Endothelial cell of umbilical vein (primary cell): ENCODE measurements at regions not wholly inside any gene's neighbourhood (a gene's known extent, or its start where the extent isn't known, plus 50 kb on each side); places are given as distances from the start of the nearest gene placed in this dataset.

ENCODE experiments used
- BruUV-seq: library from RNA; stranded (reverse); fragments of 400-500 nt; replicated peaks from 2 replicates; lab custom pipeline; 2021; lab: Mats Ljungman, UMichigan
- CTCF ChIA-PET: fragments of 300-600, 350-600 bp; sonication (Branson Sonifier 250); formaldehyde crosslinking; loops from one replicate; lab custom pipeline; 2021; ENCODE audit warnings: antibody characterized with exemption, inconsistent platforms; lab: Charles Lee
- POLR2A ChIA-PET: fragments of 300-600, 350-600 bp; sonication (Branson Sonifier 250); formaldehyde crosslinking; loops from one replicate; lab custom pipeline; 2021; ENCODE audit warnings: antibody characterized with exemption, inconsistent platforms; lab: Charles Lee
- DNase-seq: peaks from one replicate; pipeline ENCODE4 v3.0.0-alpha.2; 2011; ENCODE audit warnings: low read depth, low spot score
- FAIRE-seq: peaks from 2 replicates; lab custom pipeline; 2011; peaks lifted over from hg19 to GRCh38; lab: Jason Lieb, UNC
- H2AFZ ChIP-seq: 2 replicates; pipeline ENCODE4 v1.6.0; 2012; ENCODE audit warnings: low read depth, low read length, control low read depth, inconsistent platforms
- H3K27ac ChIP-seq: 2 replicates; pipeline ENCODE4 v1.5.1; 2011; ENCODE audit warnings: low read depth, mild to moderate bottlenecking, control low read depth, low read length, moderate library complexity; ENCODE audit not compliant: insufficient read depth
- H3K27me3 ChIP-seq, 2 experiments: 2 replicates each; pipeline versions ENCODE4 v1.6.0 to v1.6.1; 2011; ENCODE audit warnings: low read length in 2 of 2, mixed read lengths in 1 of 2; ENCODE audit not compliant: control insufficient read depth in 2 of 2, insufficient read depth in 2 of 2
- H3K36me3 ChIP-seq, 2 experiments: 2 replicates in 1 of 2; 3 replicates in 1 of 2; pipeline ENCODE4 v1.5.1; 2011; ENCODE audit warnings: low read length in 2 of 2, mild to moderate bottlenecking in 1 of 2, moderate library complexity in 1 of 2; ENCODE audit not compliant: control insufficient read depth in 2 of 2, insufficient read depth in 2 of 2; ENCODE audit errors: extremely low read depth in 1 of 2
- H3K4me1 ChIP-seq: 3 replicates; pipeline ENCODE4 v1.5.1; 2011; ENCODE audit warnings: mild to moderate bottlenecking, low read length; ENCODE audit not compliant: control insufficient read depth, insufficient read depth; ENCODE audit errors: extremely low read depth
- H3K4me2 ChIP-seq: 2 replicates; pipeline ENCODE4 v1.6.1; 2011; ENCODE audit warnings: low read length, control low read depth, mixed read lengths; ENCODE audit not compliant: insufficient read depth
- H3K4me3 ChIP-seq, 3 experiments: fragments of 200-600 bp in 1 of 3; sonication (generic), shearing (Covaris generic) in 1 of 3; replicated peaks in 1 of 3; 2 replicates each; pipeline ENCODE4 v1.5.1; 2011 to 2016; ENCODE audit warnings: control low read depth in 3 of 3, low read length in 3 of 3, mild to moderate bottlenecking in 2 of 3, inconsistent platforms in 1 of 3, low read depth in 1 of 3, moderate library complexity in 1 of 3; ENCODE audit not compliant: insufficient read depth in 1 of 3
- H3K79me2 ChIP-seq: 2 replicates; pipeline ENCODE4 v1.6.0; 2012; ENCODE audit warnings: low read length, inconsistent platforms; ENCODE audit not compliant: control insufficient read depth, insufficient read depth
- H3K9ac ChIP-seq: replicated peaks from 2 replicates; pipeline ENCODE3; 2011; ENCODE audit warnings: low read length, control low read depth; ENCODE audit not compliant: insufficient read depth; ENCODE audit errors: extremely low read depth
- H3K9me1 ChIP-seq: replicated peaks from 3 replicates; pipeline ENCODE4 v1.6.0; 2011; ENCODE audit warnings: mild to moderate bottlenecking, low read length; ENCODE audit not compliant: control insufficient read depth, insufficient read depth; ENCODE audit errors: extremely low read depth
- H3K9me3 ChIP-seq: replicated peaks from 2 replicates; pipeline ENCODE4 v1.5.1; 2012; ENCODE audit warnings: low read length, inconsistent platforms; ENCODE audit not compliant: control insufficient read depth, insufficient read depth
- H4K20me1 ChIP-seq: replicated peaks from 2 replicates; pipeline ENCODE3; 2011; ENCODE audit warnings: mild to moderate bottlenecking, low read length; ENCODE audit not compliant: control insufficient read depth, insufficient read depth; ENCODE audit errors: extremely low read depth
- FOS ChIP-seq: IDR thresholded peaks from 2 replicates; pipeline ENCODE4 v1.6.1; 2011; ENCODE audit warnings: mild to moderate bottlenecking, low read length, moderate library complexity, borderline replicate concordance; ENCODE audit not compliant: insufficient read depth
- GATA2 ChIP-seq: IDR thresholded peaks from 2 replicates; pipeline ENCODE4 v1.7.0; 2011; ENCODE audit warnings: low read depth, mild to moderate bottlenecking, moderate library complexity, mixed read lengths, low read length; ENCODE audit not compliant: insufficient read length, insufficient read depth
- JUN ChIP-seq: IDR thresholded peaks from 2 replicates; pipeline ENCODE4 v1.6.1; 2011; ENCODE audit warnings: borderline replicate concordance, low read depth; ENCODE audit not compliant: insufficient read length, insufficient read depth
- MYC ChIP-seq: IDR thresholded peaks from one replicate; pipeline ENCODE4 v1.6.1; 2011; ENCODE audit warnings: mild to moderate bottlenecking, low read depth, low read length
- POLR2A ChIP-seq: IDR thresholded peaks from 2 replicates; pipeline ENCODE4 v1.6.1; 2012; ENCODE audit warnings: low read depth, mild to moderate bottlenecking, control low read depth, low read length
- dilution Hi-C: fragments of 300-500 bp; cut with MboI; formaldehyde crosslinking; loops from one replicate; pipeline ENCODE4 v1.15.0; 2019; ENCODE audit warnings: low sequenced_read_pairs; ENCODE audit not compliant: extremely low pct_ligation_motif_present
- intact Hi-C: fragments of 100-400 bp; cut with micrococcal nuclease; formaldehyde crosslinking; loops from one replicate; pipeline ENCODE4 v1.10.0; 2022
- TF ChIP-seq, protein P1 (sequence below): IDR thresholded peaks from 2 replicates; pipeline ENCODE4 v1.6.1; 2011; ENCODE audit not compliant: insufficient read depth, insufficient read length

DNA sequence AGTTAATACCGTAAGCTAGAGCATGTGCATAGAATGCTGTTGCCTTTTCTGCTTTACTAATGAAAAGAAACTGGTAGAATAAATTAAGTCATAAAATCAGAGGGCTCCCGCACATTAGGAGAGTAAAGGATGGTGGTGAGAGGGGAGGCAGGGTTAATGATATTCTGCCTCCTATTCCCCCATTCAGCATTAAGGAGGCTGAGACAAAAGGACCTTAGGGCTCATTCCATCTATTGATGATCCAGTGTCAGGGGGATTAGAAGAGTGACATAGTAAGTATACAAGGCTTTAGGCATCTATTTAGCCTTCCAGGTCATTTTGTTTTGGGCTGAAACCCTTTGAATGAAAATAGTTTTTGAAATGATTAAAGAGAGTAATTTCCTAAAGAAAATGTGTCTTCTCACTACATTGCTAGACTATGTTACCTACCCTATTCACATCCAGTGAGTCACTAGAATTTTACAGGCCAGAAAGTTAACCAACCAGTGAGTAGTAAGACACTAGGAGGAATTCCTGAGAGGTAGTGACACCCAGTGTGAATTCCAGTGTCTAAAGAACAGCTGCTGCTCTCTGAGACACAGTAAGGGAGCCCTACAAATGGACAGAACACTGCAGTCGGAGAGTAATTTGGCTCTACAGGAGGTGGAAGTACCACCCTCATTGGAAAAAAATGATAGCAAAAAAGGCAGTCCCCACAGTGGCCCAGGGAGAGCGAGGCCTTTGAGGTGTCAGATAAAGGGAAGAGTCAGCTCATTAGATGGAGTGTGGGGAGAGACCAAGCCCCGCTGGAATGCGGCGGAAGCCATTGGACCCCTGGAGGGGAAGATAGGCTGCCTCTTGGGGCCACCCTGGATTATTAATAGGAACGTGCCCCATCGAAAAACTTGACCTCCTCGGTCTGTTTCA lies 67.6 kb downstream of the TUSC7 start:
- dilution Hi-C loops = no loop called here

GRCh38 chr3:116785226-116785625 lies 75.6 kb downstream of the TUSC7 start:
- Histone ChIP-seq H2AFZ (no peak overlapping the region), H3K4me3 (no peak overlapping the region), H4K20me1 (no peaks in the 10 kb centered on the region), H3K9me1 (no peaks in the 10 kb centered on the region), H3K9me3 (no peaks in the 10 kb centered on the region), H3K9ac (no peak overlapping the region), H3K79me2 (no peaks in the 10 kb centered on the region), H3K36me3 (no peaks in the 10 kb centered on the region), H3K4me2 (no peak overlapping the region), H3K27ac (no peak overlapping the region), H3K4me1 (no peaks in the 10 kb centered on the region), H3K27me3 (no peaks in the 10 kb centered on the region)
- dilution Hi-C loops (no loop called here), intact Hi-C loops (no loop called here)
- FAIRE-seq = no peak
- no peak for DNase-seq
- no peak for TF ChIP-seq GATA2
- TF ChIP-seq JUN = no peak
- TF ChIP-seq POLR2A = no peak
- TF ChIP-seq FOS = no peak
- TF ChIP-seq, protein P1, sequence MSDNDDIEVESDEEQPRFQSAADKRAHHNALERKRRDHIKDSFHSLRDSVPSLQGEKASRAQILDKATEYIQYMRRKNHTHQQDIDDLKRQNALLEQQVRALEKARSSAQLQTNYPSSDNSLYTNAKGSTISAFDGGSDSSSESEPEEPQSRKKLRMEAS = no peak
- no TSS peak for BruUV-seq
- ChIA-PET POLR2A (interaction anchor here (0.7 kb wide), 1 partner anchor 346 kb away, joined by 3 read pairs; no protein-coding TSS in a partner anchor), CTCF (interaction anchor here (1.0 to 7.2 kb wide), 2 partner anchors 12 to 15 kb away, joined by 3 to 39 read pairs; no protein-coding TSS in a partner anchor)

More for the DNA sequence above, 67.6 kb downstream of the TUSC7 start:
- no peaks in the 10 kb centered on the region for H3K9me3 ChIP-seq
- ChIA-PET POLR2A (no interaction called here), CTCF (no interaction called here)
- H3K4me3 ChIP-seq = no peak overlapping the region
- H3K27ac ChIP-seq = no peak overlapping the region
- no peak overlapping the region for H3K4me2 ChIP-seq
- TF ChIP-seq MYC = no peak
- no peak overlapping the region for H3K9ac ChIP-seq
- no peaks in the 10 kb centered on the region for H3K9me1 ChIP-seq
- FAIRE-seq (no peak), DNase-seq (no peak)
- no peaks in the 10 kb centered on the region for H3K79me2 ChIP-seq
- H3K36me3 ChIP-seq = no peaks in the 10 kb centered on the region
- H3K4me1 ChIP-seq = no peaks in the 10 kb centered on the region
- intact Hi-C loops = no loop called here
- no peaks in the 10 kb centered on the region for H3K27me3 ChIP-seq
- BruUV-seq = no TSS peak
- H4K20me1 ChIP-seq = no peaks in the 10 kb centered on the region
- no peak overlapping the region for H2AFZ ChIP-seq
